HG02840 (cell line): ENCODE measurements at regions not wholly inside any gene's neighbourhood (a gene's known extent, or its start where the extent isn't known, plus 50 kb on each side); places are given as distances from the start of the nearest gene placed in this dataset.
"Not testable (repeated sequence)": the region's sequence is repeated elsewhere in the genome, so short reads cannot be mapped to it uniquely, and the experiment has no call there.

Experiments
- ATAC-seq: cut with Tn5 transposase; IDR thresholded peaks from one replicate; pipeline ENCODE4 v1.9.1; 2021; ENCODE audit warnings: mild to moderate bottlenecking, moderate library complexity, moderate number of reproducible peaks; ENCODE audit not compliant: unreplicated experiment, low FRiP score

GRCh38 chr4:188984518-188984917 is 845.3 kb downstream of the TRIML1 start:
- no peak for ATAC-seq

GRCh38 chr4:188986271-188986689 is 847.0 kb downstream of the TRIML1 start:
- ATAC-seq = no peak

GRCh38 chr4:188987011-188987410 is 847.8 kb downstream of the TRIML1 start:
- ATAC-seq = no peak

GRCh38 chr4:188988131-188988530 is 848.9 kb downstream of the TRIML1 start:
- no peak for ATAC-seq

- ATAC-seq = no peak
Observed at GRCh38 chr4:188989371-188989770, 850.1 kb downstream of the TRIML1 start.

GRCh38 chr4:188992706-188993105 is 853.5 kb downstream of the TRIML1 start:
- no peak for ATAC-seq

GRCh38 chr4:188993871-188994270 is 854.6 kb downstream of the TRIML1 start:
- ATAC-seq = no peak

- no peak for ATAC-seq
Observed at GRCh38 chr4:189001283-189001970, 862.2 kb downstream of the TRIML1 start.

- ATAC-seq = no peak
Observed at GRCh38 chr4:189001971-189002450, 862.8 kb downstream of the TRIML1 start.

- ATAC-seq = no peak
Observed at GRCh38 chr4:189002475-189002874, 863.2 kb downstream of the TRIML1 start.

GRCh38 chr4:189010452-189011217 is 871.4 kb downstream of the TRIML1 start:
- not testable (repeated sequence) for ATAC-seq

- no peak for ATAC-seq
Observed at GRCh38 chr4:189021831-189022230, 882.6 kb downstream of the TRIML1 start.

- ATAC-seq = no peak
Observed at GRCh38 chr4:189022440-189023035, 883.3 kb downstream of the TRIML1 start.

GRCh38 chr4:189029976-189030504 is 890.8 kb downstream of the TRIML1 start:
- ATAC-seq = no peak

GRCh38 chr4:189032606-189033338 is 893.5 kb downstream of the TRIML1 start:
- ATAC-seq = no peak

- no peak for ATAC-seq
Observed at GRCh38 chr4:189033801-189034347, 894.6 kb downstream of the TRIML1 start.

GRCh38 chr4:189035091-189035490 is 895.9 kb downstream of the TRIML1 start:
- ATAC-seq = no peak

GRCh38 chr4:189035654-189036053 is 896.4 kb downstream of the TRIML1 start:
- ATAC-seq = no peak

GRCh38 chr4:189036906-189037305 is 897.7 kb downstream of the TRIML1 start:
- ATAC-seq = no peak

GRCh38 chr4:189046642-189047041 is 894.0 kb upstream of the FRG1 start:
- ATAC-seq = no peak
